GM12878 (cell line): ENCODE measurements at regions not wholly inside any gene's neighbourhood (a gene's known extent, or its start where the extent isn't known, plus 50 kb on each side); places are given as distances from the start of the nearest gene placed in this dataset.
A peak's percentile ranks its signal among the peaks of the same experiment; 100 is the strongest.

Experiments
- ATAC-seq: fragments of 200-7000 bp; cut with Tn5 transposase; 3 replicates; pipeline ENCODE4 v1.9.1; 2020; ENCODE audit warnings: mild to moderate bottlenecking, moderate library complexity
- BruUV-seq: library from RNA; stranded (reverse); fragments of 400-500 nt; replicated peaks from 2 replicates; lab custom pipeline; 2021; lab: Mats Ljungman, UMichigan
- CTCF ChIA-PET: fragments of 300-600 bp; sonication (Branson Sonifier 250); formaldehyde crosslinking; extraction: SDS; loops from one replicate; lab custom pipeline; 2021; ENCODE audit warnings: inconsistent platforms; lab: Yijun Ruan, JAX
- POLR2A ChIA-PET: fragments of 350-600 bp; formaldehyde crosslinking; extraction: SDS; loops from one replicate; lab custom pipeline; 2021; ENCODE audit warnings: inconsistent platforms; lab: Charles Lee
- RAD21 ChIA-PET: fragments of 300-600 bp; sonication (Branson Sonifier 250); formaldehyde crosslinking; loops from one replicate; lab custom pipeline; 2023; ENCODE audit warnings: antibody characterized with exemption; ENCODE audit not compliant: unreplicated experiment; lab: Charles Lee
- SMC1A ChIA-PET: fragments of 300-600 bp; sonication (Branson Sonifier 250); formaldehyde crosslinking; loops from one replicate; lab custom pipeline; 2023; ENCODE audit not compliant: unreplicated experiment, uncharacterized antibody; lab: Charles Lee
- DNase-seq: peaks from one replicate; pipeline ENCODE4 v3.0.0-alpha.2; 2011; ENCODE audit warnings: low read depth, low spot score
- FAIRE-seq: peaks from 3 replicates; lab custom pipeline; 2011; peaks lifted over from hg19 to GRCh38; lab: Jason Lieb, UNC
- H2AFZ ChIP-seq: 2 replicates; pipeline ENCODE4 v1.6.0; 2011; ENCODE audit warnings: low read depth, low read length, control low read depth; ENCODE audit not compliant: control insufficient read depth
- H3K27ac ChIP-seq: 2 replicates; pipeline ENCODE4 v1.5.1; 2011; ENCODE audit warnings: control low read depth; ENCODE audit not compliant: control insufficient read depth, insufficient read depth
- H3K27me3 ChIP-seq, 2 experiments: replicated peaks in 1 of 2; 2 replicates each; pipeline versions ENCODE4 v1.6.0 to v1.6.1; 2011; ENCODE audit warnings: low read length in 1 of 2; ENCODE audit not compliant: control insufficient read depth in 2 of 2, insufficient read depth in 2 of 2
- H3K36me3 ChIP-seq, 2 experiments: 2 replicates each; pipeline ENCODE4 v1.5.1; 2011; ENCODE audit warnings: low read length in 1 of 2; ENCODE audit not compliant: control insufficient read depth in 2 of 2, insufficient read depth in 2 of 2
- H3K4me1 ChIP-seq: 2 replicates; pipeline ENCODE4 v1.6.1; 2011; ENCODE audit warnings: mild to moderate bottlenecking, low read length, moderate library complexity, mixed read lengths; ENCODE audit not compliant: control insufficient read depth, insufficient read depth
- H3K4me2 ChIP-seq: 2 replicates; pipeline ENCODE4 v1.6.0; 2011; ENCODE audit warnings: control low read depth; ENCODE audit not compliant: control insufficient read depth, insufficient read depth
- H3K4me3 ChIP-seq: fragments of 200-600 bp; sonication (generic); 2 replicates; pipeline ENCODE4 v1.5.1; 2016
- H3K79me2 ChIP-seq: 2 replicates; pipeline ENCODE4 v1.6.0; 2011; ENCODE audit warnings: low read length; ENCODE audit not compliant: control insufficient read depth, insufficient read depth
- H3K9ac ChIP-seq: 2 replicates; pipeline ENCODE4 v1.8.0; 2011; ENCODE audit warnings: low read length, control low read depth, mixed read lengths; ENCODE audit not compliant: control insufficient read depth, insufficient read depth
- H3K9me3 ChIP-seq: replicated peaks from 3 replicates; pipeline ENCODE4 v1.5.1; 2011; ENCODE audit warnings: mild to moderate bottlenecking, low read length; ENCODE audit not compliant: control insufficient read depth, insufficient read depth
- H4K20me1 ChIP-seq: 2 replicates; pipeline ENCODE4 v1.6.0; 2011; ENCODE audit not compliant: control insufficient read depth, insufficient read depth
- POLR2AphosphoS5 ChIP-seq: IDR thresholded peaks from 2 replicates; pipeline ENCODE4 v1.6.1; 2011; ENCODE audit warnings: mild to moderate bottlenecking, low read length, inconsistent platforms
- RELA ChIP-seq: fragments of 450-650 bp; IDR thresholded peaks from 2 replicates; pipeline ENCODE4 v1.8.0; 2014; ENCODE audit warnings: borderline replicate concordance; ENCODE audit not compliant: partially characterized antibody
- RUNX3 ChIP-seq: IDR thresholded peaks from 2 replicates; pipeline ENCODE4 v1.6.1; 2012; ENCODE audit warnings: low read length, inconsistent platforms
- ZNF207 ChIP-seq: fragments of 450-650 bp; IDR thresholded peaks from 2 replicates; pipeline ENCODE4 v1.6.1; 2014; ENCODE audit warnings: antibody characterized with exemption, mild to moderate bottlenecking, borderline replicate concordance
- ZSCAN29 ChIP-seq: fragments of 450-650 bp; IDR thresholded peaks from 2 replicates; pipeline ENCODE4 v1.6.1; 2017; ENCODE audit warnings: mild to moderate bottlenecking, moderate library complexity
- WGBS: methylation state at CpG from one replicate; pipeline ENCODE4 v1.1.6; 2016; ENCODE audit warnings: low lambda C conversion rate; ENCODE audit not compliant: insufficient replicate concordance, insufficient coverage; ENCODE audit errors: missing lambda C conversion rate; 5-methylcytosine and 5-hydroxymethylcytosine counted together
- in situ Hi-C: fragments of 300-500 bp; cut with MboI; formaldehyde crosslinking; loops from 9 replicates; pipeline ENCODE4 v1.14.3; 2018; ENCODE audit warnings: mixed read lengths
- intact Hi-C: fragments of 100-400 bp; cut with micrococcal nuclease; formaldehyde crosslinking; loops from one replicate; pipeline ENCODE4 v1.14.2; 2022; ENCODE audit not compliant: unreplicated experiment
- TF ChIP-seq, protein P1 (sequence below): IDR thresholded peaks from 2 replicates; pipeline ENCODE4 v1.6.1; 2011; ENCODE audit warnings: borderline replicate concordance, low read depth, mild to moderate bottlenecking, moderate library complexity, mixed read lengths, low read length; ENCODE audit not compliant: insufficient read depth; ENCODE audit errors: extremely low read length
- TF ChIP-seq, protein P2 (sequence below): IDR thresholded peaks from 2 replicates; pipeline ENCODE4 v1.6.1; 2012; ENCODE audit warnings: low read depth, low read length, improper control_type of control experiment

DNA sequence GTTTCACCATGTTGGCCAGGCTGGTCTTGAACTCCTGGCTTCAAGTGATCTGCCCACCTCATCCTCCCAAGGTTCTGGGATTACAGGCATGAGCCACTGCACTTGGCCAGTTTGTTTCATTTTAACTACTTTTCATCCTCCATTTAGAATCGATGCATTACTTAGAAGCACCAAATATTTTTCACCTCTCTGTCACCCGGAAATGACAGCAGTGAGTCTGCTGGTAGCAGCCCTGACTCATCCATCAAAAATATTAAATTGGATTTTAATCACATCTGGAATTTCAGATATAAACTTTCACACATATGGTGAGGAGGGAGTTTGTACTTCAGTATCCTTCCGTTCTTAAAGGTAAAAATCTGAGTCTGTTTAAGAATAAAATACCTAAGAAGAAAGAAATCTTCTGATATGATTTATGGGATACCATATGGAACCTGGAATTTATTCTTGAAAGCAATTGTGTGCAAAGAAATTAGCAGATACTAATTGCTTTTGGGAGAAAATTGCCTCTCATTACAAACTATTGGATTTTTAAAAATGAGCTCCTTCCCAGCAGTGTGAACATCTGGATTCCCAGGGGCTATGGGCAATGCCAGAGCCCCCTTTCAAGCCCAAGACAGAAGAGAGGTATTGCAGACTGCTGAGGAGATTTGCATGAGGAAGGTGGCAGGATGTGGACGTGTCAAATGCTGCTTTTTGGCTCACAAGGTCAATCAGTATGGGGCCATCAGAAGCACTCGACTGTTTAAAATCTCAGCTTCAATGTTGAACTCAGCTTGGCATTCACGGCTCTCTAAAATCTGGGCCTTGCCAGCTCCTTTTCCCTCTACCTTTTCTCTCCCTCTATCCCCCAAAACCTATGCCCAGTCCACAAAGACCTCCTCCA lies 279.5 kb upstream of the SIX2 start:
- no peak for FAIRE-seq
- H3K4me2 ChIP-seq: peak overlapping the region; percentile 3; the same call in 1 of the 2 replicates
- POLR2A ChIA-PET: no interaction called here
- RAD21 ChIA-PET: no interaction called here
- peak overlapping the region; percentile 46; the same call in 1 of the 2 replicates for H2AFZ ChIP-seq
- intact Hi-C loops (no loop called here), in situ Hi-C loops (loop anchor here (5.0 kb wide), 1 partner anchor 51 kb away; no protein-coding TSS in a partner anchor)
- H3K4me1 ChIP-seq: peaks cover 9% of the 10 kb centered on the region
- no peak for DNase-seq
- no peaks in the 10 kb centered on the region for H3K36me3 ChIP-seq
- SMC1A ChIA-PET: interaction anchor here (1.2 kb wide), 2 partner anchors 9 to 17 kb away, joined by 5 to 6 read pairs; no protein-coding TSS in a partner anchor
- ATAC-seq: peak; percentile 65
- no peaks in the 10 kb centered on the region for H3K79me2 ChIP-seq
- CTCF ChIA-PET: no interaction called here
- no TSS peak for BruUV-seq
- WGBS: 48% methylated on average over 6 of the region's 6 CpGs
- no peaks in the 10 kb centered on the region for H3K9me3 ChIP-seq
- no peak overlapping the region for H3K4me3 ChIP-seq
- H4K20me1 ChIP-seq: no peaks in the 10 kb centered on the region
- TF ChIP-seq, protein P1, sequence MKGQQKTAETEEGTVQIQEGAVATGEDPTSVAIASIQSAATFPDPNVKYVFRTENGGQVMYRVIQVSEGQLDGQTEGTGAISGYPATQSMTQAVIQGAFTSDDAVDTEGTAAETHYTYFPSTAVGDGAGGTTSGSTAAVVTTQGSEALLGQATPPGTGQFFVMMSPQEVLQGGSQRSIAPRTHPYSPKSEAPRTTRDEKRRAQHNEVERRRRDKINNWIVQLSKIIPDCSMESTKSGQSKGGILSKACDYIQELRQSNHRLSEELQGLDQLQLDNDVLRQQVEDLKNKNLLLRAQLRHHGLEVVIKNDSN: no peak
- TF ChIP-seq, protein P2, sequence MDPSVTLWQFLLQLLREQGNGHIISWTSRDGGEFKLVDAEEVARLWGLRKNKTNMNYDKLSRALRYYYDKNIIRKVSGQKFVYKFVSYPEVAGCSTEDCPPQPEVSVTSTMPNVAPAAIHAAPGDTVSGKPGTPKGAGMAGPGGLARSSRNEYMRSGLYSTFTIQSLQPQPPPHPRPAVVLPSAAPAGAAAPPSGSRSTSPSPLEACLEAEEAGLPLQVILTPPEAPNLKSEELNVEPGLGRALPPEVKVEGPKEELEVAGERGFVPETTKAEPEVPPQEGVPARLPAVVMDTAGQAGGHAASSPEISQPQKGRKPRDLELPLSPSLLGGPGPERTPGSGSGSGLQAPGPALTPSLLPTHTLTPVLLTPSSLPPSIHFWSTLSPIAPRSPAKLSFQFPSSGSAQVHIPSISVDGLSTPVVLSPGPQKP: no peak
- TF ChIP-seq RUNX3: no peak
- TF ChIP-seq ZNF207: no peak
- no peak for TF ChIP-seq RELA
- TF ChIP-seq POLR2AphosphoS5: no peak
- no peak for TF ChIP-seq ZSCAN29
- no peak overlapping the region for H3K9ac ChIP-seq
- H3K27me3 ChIP-seq: no peaks in the 10 kb centered on the region; a peak in 1 of 4 replicates
- 0 out of 2 replicates have a peak overlapping the region, but pooled peaks have one; percentile 27 for H3K27ac ChIP-seq
